Neutrophil (primary cell): ENCODE measurements at regions not wholly inside any gene's neighbourhood (a gene's known extent, or its start where the extent isn't known, plus 50 kb on each side); places are given as distances from the start of the nearest gene placed in this dataset.

ENCODE experiments used
- H3K27ac ChIP-seq: fragments of 200-600 bp; sonication (generic); 2 replicates; pipeline ENCODE4 v1.5.1; 2016; ENCODE audit warnings: mild to moderate bottlenecking, moderate library complexity
- H3K27me3 ChIP-seq: fragments of 200-600 bp; sonication (generic); 2 replicates; pipeline ENCODE4 v1.6.0; 2016; ENCODE audit warnings: mild to moderate bottlenecking
- H3K36me3 ChIP-seq: fragments of 200-600 bp; sonication (generic); 2 replicates; pipeline ENCODE4 v1.5.1; 2017
- H3K4me1 ChIP-seq, 2 experiments: fragments of 200-600 bp in 1 of 2; sonication (generic) in 1 of 2; 1 replicate in 1 of 2; 2 replicates in 1 of 2; pipeline versions ENCODE4 v1.5.1 to v1.6.1; 2013 to 2016; ENCODE audit warnings: low read depth in 1 of 2, low read length in 1 of 2, mild to moderate bottlenecking in 1 of 2, moderate library complexity in 1 of 2; ENCODE audit not compliant: control insufficient read depth in 1 of 2, insufficient read depth in 1 of 2
- H3K4me3 ChIP-seq, 2 experiments: fragments of 200-600 bp in 1 of 2; sonication (generic) in 1 of 2; 1 replicate in 1 of 2; 2 replicates in 1 of 2; pipeline ENCODE4 v1.5.1; 2013 to 2016; ENCODE audit warnings: low read depth in 1 of 2, low read length in 1 of 2, mild to moderate bottlenecking in 1 of 2, moderate library complexity in 1 of 2
- H3K9me3 ChIP-seq: fragments of 200-600 bp; sonication (generic); 2 replicates; pipeline ENCODE4 v1.5.1; 2016
- CTCF ChIP-seq: fragments of 200-600 bp; sonication (generic); IDR thresholded peaks from 2 replicates; pipeline ENCODE4 v1.5.1; 2016; ENCODE audit warnings: antibody characterized with exemption

DNA sequence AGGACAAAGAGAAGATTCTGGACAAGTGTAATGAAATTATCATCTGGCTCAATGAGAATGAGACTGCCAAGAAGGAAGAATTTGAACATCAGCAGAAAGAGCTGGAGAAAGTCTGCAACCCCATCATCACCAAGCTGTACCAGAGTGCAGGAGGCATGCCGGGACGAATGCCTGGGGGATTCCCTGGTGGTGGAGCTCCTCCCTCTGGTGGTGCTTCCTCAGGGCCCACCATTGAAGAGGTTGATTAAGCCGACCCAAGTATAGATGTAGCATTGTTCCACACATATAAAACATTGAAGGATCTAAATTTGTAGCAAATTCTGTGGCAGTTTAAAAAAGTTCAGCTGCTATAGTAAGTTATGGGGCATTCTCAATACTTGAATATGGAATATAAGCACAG lies 174.3 kb upstream of the CCND2 start:
- Histone ChIP-seq H3K9me3 (no peaks in the 10 kb centered on the region), H3K4me3 (no peak overlapping the region), H3K36me3 (no peaks in the 10 kb centered on the region), H3K27ac (no peak overlapping the region), H3K27me3 (peaks cover 13% of the 10 kb centered on the region), H3K4me1 (no peaks in the 10 kb centered on the region)
- no peak for TF ChIP-seq CTCF

GRCh38 chr12:4091016-4091743 lies 182.4 kb upstream of the CCND2 start:
- Histone ChIP-seq H3K27me3 (no peaks in the 10 kb centered on the region), H3K36me3 (no peaks in the 10 kb centered on the region), H3K27ac (no peak overlapping the region), H3K4me3 (no peak overlapping the region), H3K4me1 (peaks cover 6 to 9% of the 10 kb centered on the region in 2 experiments), H3K9me3 (no peaks in the 10 kb centered on the region)
- TF ChIP-seq CTCF = no peak

DNA sequence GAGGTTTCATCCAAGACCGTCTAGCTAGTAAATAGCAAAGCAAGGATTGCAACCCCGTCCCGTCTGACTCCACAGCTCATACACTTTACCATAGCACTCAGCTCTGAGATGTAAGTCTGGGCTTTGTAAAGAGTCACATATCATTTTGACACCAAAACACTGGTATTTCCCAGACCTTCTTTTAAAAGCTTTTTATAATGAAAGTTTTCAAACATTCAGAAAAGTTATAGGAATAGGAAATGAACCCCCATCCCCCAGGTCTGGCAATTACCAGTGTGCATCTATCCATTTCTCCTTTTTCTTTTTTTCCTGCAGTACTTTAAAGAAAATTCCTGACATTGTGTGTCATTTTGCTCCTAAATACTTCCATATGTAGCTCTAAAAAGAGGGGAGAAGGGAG lies 183.6 kb upstream of the CCND2 start:
- no peaks in the 10 kb centered on the region for H3K27me3 ChIP-seq
- no peaks in the 10 kb centered on the region for H3K9me3 ChIP-seq
- no peak overlapping the region for H3K4me3 ChIP-seq
- no peak overlapping the region for H3K27ac ChIP-seq
- TF ChIP-seq CTCF = no peak
- H3K4me1 ChIP-seq = peaks cover 6 to 9% of the 10 kb centered on the region in 2 experiments
- H3K36me3 ChIP-seq = no peaks in the 10 kb centered on the region

GRCh38 chr12:4089121-4089606 lies 184.4 kb upstream of the CCND2 start:
- no peaks in the 10 kb centered on the region for H3K27me3 ChIP-seq

DNA sequence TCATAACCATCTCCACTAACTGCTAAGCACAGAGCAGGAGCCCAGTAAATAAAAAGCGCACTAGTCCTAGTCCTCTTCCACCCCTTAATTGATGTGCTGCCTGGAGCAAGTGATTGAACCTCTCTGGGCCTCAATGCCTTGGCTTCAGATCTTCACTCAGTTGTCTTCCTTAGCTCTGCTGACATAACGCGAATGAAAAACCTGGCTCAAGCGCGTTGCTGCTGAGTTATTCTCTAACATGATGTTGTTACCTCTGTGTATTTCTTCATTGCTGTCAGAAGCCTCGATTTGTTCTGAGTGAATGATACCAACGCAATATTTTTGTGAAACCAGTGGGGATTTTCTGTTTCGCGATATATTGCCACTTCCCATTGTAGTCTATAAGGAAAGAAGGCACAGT lies 185.1 kb upstream of the CCND2 start:
- Histone ChIP-seq H3K36me3 (no peaks in the 10 kb centered on the region), H3K27ac (no peak overlapping the region), H3K4me1 (peaks cover 6 to 9% of the 10 kb centered on the region in 2 experiments), H3K9me3 (no peaks in the 10 kb centered on the region), H3K4me3 (no peak overlapping the region), H3K27me3 (no peaks in the 10 kb centered on the region)
- TF ChIP-seq CTCF = no peak

More at GRCh38 chr12:4089121-4089606, 184.4 kb upstream of the CCND2 start:
- Histone ChIP-seq H3K4me1 (peaks cover 6 to 9% of the 10 kb centered on the region in 2 experiments), H3K36me3 (no peaks in the 10 kb centered on the region), H3K4me3 (no peak overlapping the region), H3K9me3 (no peaks in the 10 kb centered on the region), H3K27ac (no peak overlapping the region)
- TF ChIP-seq CTCF = no peak
